A549 (cell line): ENCODE measurements at regions not wholly inside any gene's neighbourhood (a gene's known extent, or its start where the extent isn't known, plus 50 kb on each side); places are given as distances from the start of the nearest gene placed in this dataset.

Source experiments
- CEBPB ChIP-seq, 2 experiments: fragments of >200 bp in 1 of 2; sonication (Bioruptor Twin) in 1 of 2; formaldehyde crosslinking in 1 of 2; IDR thresholded peaks; 2 replicates each; pipeline ENCODE4 v1.6.1; 2012 to 2016
- CHD4 ChIP-seq: fragments of 200-600 bp; sonication (generic); IDR thresholded peaks from 2 replicates; pipeline ENCODE4 v1.6.1; 2016; ENCODE audit warnings: antibody characterized with exemption, mild to moderate bottlenecking, borderline replicate concordance
- CTCF ChIP-seq: fragments of >200 bp; sonication (Bioruptor Twin); formaldehyde crosslinking; IDR thresholded peaks from 3 replicates; pipeline ENCODE4 v1.5.1; 2016
- E2F6 ChIP-seq: IDR thresholded peaks from 2 replicates; pipeline ENCODE4 v1.6.1; 2012; ENCODE audit warnings: low read depth, borderline replicate concordance
- EP300 ChIP-seq, 2 experiments: fragments of >200 bp; sonication (Bioruptor Twin); formaldehyde crosslinking; IDR thresholded peaks; 2 replicates in 1 of 2; 3 replicates in 1 of 2; pipeline ENCODE4 v1.6.1; 2016 to 2017
- JUN ChIP-seq, 2 experiments: fragments of >200 bp; sonication (Bioruptor Twin); formaldehyde crosslinking; IDR thresholded peaks; 2 replicates in 1 of 2; 3 replicates in 1 of 2; pipeline ENCODE4 v1.6.1; 2016 to 2017
- KDM5A ChIP-seq: fragments of 200-600 bp; sonication (generic); IDR thresholded peaks from 2 replicates; pipeline ENCODE4 v1.6.1; 2016; ENCODE audit warnings: antibody characterized with exemption, mild to moderate bottlenecking
- NR3C1 ChIP-seq: fragments of >200 bp; sonication (Bioruptor Twin); formaldehyde crosslinking; IDR thresholded peaks from 3 replicates; pipeline ENCODE4 v1.6.1; 2017
- POLR2A ChIP-seq: IDR thresholded peaks from 2 replicates; pipeline ENCODE4 v1.6.1; 2012; ENCODE audit warnings: mild to moderate bottlenecking, low read length
- RAD21 ChIP-seq, 2 experiments: fragments of >200 bp in 1 of 2; sonication (Bioruptor Twin) in 1 of 2; formaldehyde crosslinking in 1 of 2; IDR thresholded peaks in 1 of 2; conservative IDR thresholded peaks in 1 of 2; 2 replicates in 1 of 2; 3 replicates in 1 of 2; pipeline ENCODE4 v1.6.1; 2012 to 2018; ENCODE audit warnings: inconsistent platforms in 1 of 2
- RFX5 ChIP-seq: fragments of 450-650 bp; IDR thresholded peaks from 2 replicates; pipeline ENCODE4 v1.7.1; 2014; ENCODE audit warnings: antibody characterized with exemption, mild to moderate bottlenecking, moderate library complexity
- SREBF2 ChIP-seq: fragments of 450-650 bp; IDR thresholded peaks from 2 replicates; pipeline ENCODE4 v1.6.1; 2014; ENCODE audit warnings: mild to moderate bottlenecking, moderate library complexity
- ZNF302 ChIP-seq: fragments of 250-450 bp; sonication (Bioruptor Pico); IDR thresholded peaks from 2 replicates; pipeline ENCODE4 v1.9.0; 2021; ENCODE audit warnings: inconsistent platforms, mild to moderate bottlenecking, moderate library complexity

GRCh38 chr17:6358131-6358530 is 76.8 kb downstream of the AIPL1 start:
- TF ChIP-seq RFX5 (no peak), POLR2A (no peak), CEBPB (IDR thresholded peaks at IDR 0.05) (no peak), CTCF (no peak), E2F6 (no peak), CHD4 (no peak), NR3C1 (no peak), KDM5A (no peak), ZNF302 (CRISPR knock-in tag) (no peak), JUN (IDR thresholded peaks at IDR 0.05) (no peak), RAD21 (conservative IDR thresholded peaks at IDR 0.05 in 1 of 2, IDR thresholded peaks at IDR 0.05 in 1 of 2) (no peak), EP300 (IDR thresholded peaks at IDR 0.05) (no peak), SREBF2 (no peak)
